Smooth muscle cell (in vitro differentiated cells): ENCODE measurements at regions not wholly inside any gene's neighbourhood (a gene's known extent, or its start where the extent isn't known, plus 50 kb on each side); places are given as distances from the start of the nearest gene placed in this dataset.
A peak's percentile ranks its signal among the peaks of the same experiment; 100 is the strongest.

Experiments used
- DNase-seq: peaks from one replicate; lab custom pipeline; 2025; ENCODE audit not compliant: unreplicated experiment; lab: John Stamatoyannopoulos, UW
- H2AFZ ChIP-seq: fragments of 200-600 bp; sonication (generic); 2 replicates; pipeline ENCODE4 v1.6.0; 2016; ENCODE audit warnings: antibody characterized with exemption, low read depth, mild to moderate bottlenecking
- H3F3A ChIP-seq: fragments of 200-600 bp; sonication (generic); 2 replicates; pipeline ENCODE4 v1.6.0; 2017; ENCODE audit warnings: antibody characterized with exemption, low read depth
- H3K27ac ChIP-seq: fragments of 200-600 bp; sonication (generic); 2 replicates; pipeline ENCODE4 v1.5.1; 2016; ENCODE audit warnings: low read depth, mild to moderate bottlenecking
- H3K27me3 ChIP-seq: fragments of 200-600 bp; sonication (generic); 2 replicates; pipeline ENCODE4 v1.6.1; 2016; ENCODE audit warnings: low read depth, mild to moderate bottlenecking
- H3K36me3 ChIP-seq: fragments of 200-600 bp; sonication (generic); 2 replicates; pipeline ENCODE4 v1.5.1; 2016; ENCODE audit warnings: low read depth
- H3K4me1 ChIP-seq: fragments of 200-600 bp; sonication (generic); 2 replicates; pipeline ENCODE4 v1.5.1; 2016; ENCODE audit warnings: low read depth
- H3K4me2 ChIP-seq: fragments of 200-600 bp; sonication (generic); 2 replicates; pipeline ENCODE4 v1.6.0; 2016; ENCODE audit warnings: mild to moderate bottlenecking
- H3K4me3 ChIP-seq: fragments of 200-600 bp; sonication (generic); 2 replicates; pipeline ENCODE4 v1.5.1; 2016; ENCODE audit warnings: mild to moderate bottlenecking
- H3K79me2 ChIP-seq: fragments of 200-600 bp; sonication (generic); 2 replicates; pipeline ENCODE4 v1.6.0; 2016; ENCODE audit warnings: low read depth, mild to moderate bottlenecking
- H3K9ac ChIP-seq: fragments of 200-600 bp; sonication (generic); 2 replicates; pipeline ENCODE4 v1.6.0; 2016; ENCODE audit warnings: low read depth
- H3K9me3 ChIP-seq: fragments of 200-600 bp; sonication (generic); replicated peaks from 2 replicates; pipeline ENCODE4 v1.5.1; 2016; ENCODE audit warnings: low read depth
- H4K20me1 ChIP-seq: fragments of 200-600 bp; sonication (generic); 2 replicates; pipeline ENCODE4 v1.6.0; 2016; ENCODE audit warnings: low read depth
- CTCF ChIP-seq: fragments of 200-600 bp; sonication (generic); IDR thresholded peaks from 2 replicates; pipeline ENCODE4 v1.5.1; 2017; ENCODE audit warnings: borderline replicate concordance, mild to moderate bottlenecking, antibody characterized with exemption; ENCODE audit not compliant: insufficient read depth, poor library complexity, severe bottlenecking
- WGBS: methylation state at CpG from one replicate; pipeline ENCODE4 v1.1.7; 2016; ENCODE audit warnings: low lambda C conversion rate; 5-methylcytosine and 5-hydroxymethylcytosine counted together

GRCh38 chr6:164010441-164011103 lies 596.1 kb downstream of the QKI start:
- Histone ChIP-seq H3F3A (no peaks in the 10 kb centered on the region), H3K4me1 (peaks cover 33% of the 10 kb centered on the region), H3K36me3 (no peaks in the 10 kb centered on the region), H3K79me2 (no peaks in the 10 kb centered on the region), H3K4me3 (no peak overlapping the region), H2AFZ (peak overlapping the region; percentile 55), H3K27me3 (no peaks in the 10 kb centered on the region), H3K27ac (no peak overlapping the region), H3K9ac (no peak overlapping the region), H4K20me1 (no peaks in the 10 kb centered on the region), H3K9me3 (no peaks in the 10 kb centered on the region), H3K4me2 (no peak overlapping the region)
- 50% methylated on average over 6 of the region's 6 CpGs for WGBS
- no peak for DNase-seq
- no peak for TF ChIP-seq CTCF

- H3K27ac ChIP-seq, result no peak overlapping the region
- no peaks in the 10 kb centered on the region for H3F3A ChIP-seq
- peaks cover 18% of the 10 kb centered on the region for H3K4me1 ChIP-seq
- H3K9me3 ChIP-seq, result no peaks in the 10 kb centered on the region
- no peaks in the 10 kb centered on the region for H3K79me2 ChIP-seq
- no peaks in the 10 kb centered on the region for H3K27me3 ChIP-seq
- no peak for TF ChIP-seq CTCF
- no peak overlapping the region for H2AFZ ChIP-seq
- no peak overlapping the region for H3K4me3 ChIP-seq
- WGBS, result 50% methylated on average over 4 of the region's 4 CpGs
- H3K9ac ChIP-seq, result no peak overlapping the region
- no peak for DNase-seq
- no peaks in the 10 kb centered on the region for H4K20me1 ChIP-seq
- H3K4me2 ChIP-seq, result no peak overlapping the region
- no peaks in the 10 kb centered on the region for H3K36me3 ChIP-seq
Observed at GRCh38 chr6:164008902-164009301, 594.4 kb downstream of the QKI start.

- no peaks in the 10 kb centered on the region for H3K79me2 ChIP-seq
- no peak for TF ChIP-seq CTCF
- DNase-seq, result no peak
- H3K27me3 ChIP-seq, result no peaks in the 10 kb centered on the region
- H3K27ac ChIP-seq, result no peak overlapping the region
- H3K4me2 ChIP-seq, result no peak overlapping the region
- no peak overlapping the region for H3K4me3 ChIP-seq
- H3K9me3 ChIP-seq, result no peaks in the 10 kb centered on the region
- H4K20me1 ChIP-seq, result no peaks in the 10 kb centered on the region
- no peak overlapping the region for H3K9ac ChIP-seq
- 69% methylated on average over 7 of the region's 7 CpGs for WGBS
- H3F3A ChIP-seq, result no peaks in the 10 kb centered on the region
- H2AFZ ChIP-seq, result no peak overlapping the region
- peaks cover 11% of the 10 kb centered on the region for H3K4me1 ChIP-seq
- H3K36me3 ChIP-seq, result no peaks in the 10 kb centered on the region
Observed at GRCh38 chr6:164007881-164008280, 593.4 kb downstream of the QKI start.

GRCh38 chr6:164006459-164006858 lies 591.9 kb downstream of the QKI start:
- Histone ChIP-seq H3F3A (no peaks in the 10 kb centered on the region), H3K4me1 (peaks cover 11% of the 10 kb centered on the region), H3K4me2 (no peak overlapping the region), H3K27me3 (no peaks in the 10 kb centered on the region), H3K79me2 (no peaks in the 10 kb centered on the region), H3K9me3 (no peaks in the 10 kb centered on the region), H3K36me3 (no peaks in the 10 kb centered on the region), H4K20me1 (no peaks in the 10 kb centered on the region), H3K27ac (no peak overlapping the region), H3K4me3 (no peak overlapping the region), H2AFZ (no peak overlapping the region), H3K9ac (no peak overlapping the region)
- 81% methylated on average over 6 of the region's 6 CpGs for WGBS
- no peak for DNase-seq
- TF ChIP-seq CTCF, result no peak
